ENCODE measurements at regions not wholly inside any gene's neighbourhood (a gene's known extent, or its start where the extent isn't known, plus 50 kb on each side); places are given as distances from the start of the nearest gene placed in this dataset.

- TF ChIP-seq EZH2 (IDR thresholded peaks at IDR 0.05; ENCODE audit: borderline replicate concordance) = no peak
- no peak for TF ChIP-seq EZH2phosphoT487 (IDR thresholded peaks at IDR 0.05; ENCODE audit: low read depth, severe bottlenecking, unreplicated experiment)
- TF ChIP-seq CTCF (IDR thresholded peaks at IDR 0.05; ENCODE audit: poor library complexity) = no peak
- WGBS (ENCODE audit: low lambda C conversion rate, missing lambda C conversion rate) = 76% methylated on average over 7 of the region's 9 CpGs
- H3K27me3 ChIP-seq = no peaks in the 10 kb centered on the region
- no peaks in the 10 kb centered on the region for H3K36me3 ChIP-seq (replicated peaks; ENCODE audit: insufficient read depth, low read depth)
- H3K4me3 ChIP-seq = no peak overlapping the region
- no peaks in the 10 kb centered on the region for H4K20me1 ChIP-seq (ENCODE audit: insufficient read depth, poor library complexity, severe bottlenecking)
- no peaks in the 10 kb centered on the region for H3K79me2 ChIP-seq
- H3K9me3 ChIP-seq (ENCODE audit: low read depth) = no peaks in the 10 kb centered on the region
- no peaks in the 10 kb centered on the region for H3K4me1 ChIP-seq (ENCODE audit: insufficient read depth)
- H3K27ac ChIP-seq = no peak overlapping the region
- H3K4me2 ChIP-seq = no peak overlapping the region
- no peaks in the 10 kb centered on the region for H3K9me2 ChIP-seq (replicated peaks; ENCODE audit: insufficient read depth)
- no peak overlapping the region for H2AFZ ChIP-seq
- no peak for DNase-seq (ENCODE audit: low spot score)
Observed at GRCh38 chr11:88431675-88432341, 94.3 kb upstream of the CTSC start.

GRCh38 chr11:88428959-88429358, 91.4 kb upstream of the CTSC start:
- H3K27me3 ChIP-seq = no peaks in the 10 kb centered on the region
- H3K9me2 ChIP-seq (replicated peaks; ENCODE audit: insufficient read depth) = no peaks in the 10 kb centered on the region
- H2AFZ ChIP-seq = no peak overlapping the region
- 50% methylated on average over 1 of the region's 1 CpG for WGBS (ENCODE audit: low lambda C conversion rate, missing lambda C conversion rate)
- H3K79me2 ChIP-seq = no peaks in the 10 kb centered on the region
- H3K9me3 ChIP-seq (ENCODE audit: low read depth) = no peaks in the 10 kb centered on the region
- H3K4me3 ChIP-seq = no peak overlapping the region
- H3K4me2 ChIP-seq = no peak overlapping the region
- H3K27ac ChIP-seq = no peak overlapping the region
- H3K36me3 ChIP-seq (replicated peaks; ENCODE audit: insufficient read depth, low read depth) = no peaks in the 10 kb centered on the region
- DNase-seq (ENCODE audit: low spot score) = no peak
- no peaks in the 10 kb centered on the region for H4K20me1 ChIP-seq (ENCODE audit: insufficient read depth, poor library complexity, severe bottlenecking)
- H3K4me1 ChIP-seq (ENCODE audit: insufficient read depth) = no peaks in the 10 kb centered on the region
- TF ChIP-seq EZH2 (IDR thresholded peaks at IDR 0.05; ENCODE audit: borderline replicate concordance) (no peak), EZH2phosphoT487 (IDR thresholded peaks at IDR 0.05; ENCODE audit: low read depth, severe bottlenecking, unreplicated experiment) (no peak), CTCF (IDR thresholded peaks at IDR 0.05; ENCODE audit: poor library complexity) (no peak)

- H3K4me3 ChIP-seq = no peak overlapping the region
- WGBS (ENCODE audit: low lambda C conversion rate, missing lambda C conversion rate) = 67% methylated on average over 2 of the region's 2 CpGs
- no peak for TF ChIP-seq EZH2 (IDR thresholded peaks at IDR 0.05; ENCODE audit: borderline replicate concordance)
- no peak for TF ChIP-seq EZH2phosphoT487 (IDR thresholded peaks at IDR 0.05; ENCODE audit: low read depth, severe bottlenecking, unreplicated experiment)
- no peak for TF ChIP-seq CTCF (IDR thresholded peaks at IDR 0.05; ENCODE audit: poor library complexity)
Observed at GRCh38 chr11:88427719-88428118, 90.2 kb upstream of the CTSC start.

More at GRCh38 chr11:88427719-88428118, 90.2 kb upstream of the CTSC start:
- Histone ChIP-seq H3K9me2 (replicated peaks; ENCODE audit: insufficient read depth) (no peaks in the 10 kb centered on the region), H2AFZ (no peak overlapping the region), H4K20me1 (ENCODE audit: insufficient read depth, poor library complexity, severe bottlenecking) (no peaks in the 10 kb centered on the region), H3K79me2 (no peaks in the 10 kb centered on the region), H3K36me3 (replicated peaks; ENCODE audit: insufficient read depth, low read depth) (no peaks in the 10 kb centered on the region), H3K4me1 (ENCODE audit: insufficient read depth) (no peaks in the 10 kb centered on the region), H3K27ac (no peak overlapping the region), H3K9me3 (ENCODE audit: low read depth) (no peaks in the 10 kb centered on the region), H3K4me2 (no peak overlapping the region), H3K27me3 (no peaks in the 10 kb centered on the region)
- no peak for DNase-seq (ENCODE audit: low spot score)
